Activated CD4-positive, alpha-beta T cell treated with anti-CD3 and anti-CD28 coated beads, Interleukin-2, Interleukin-4, amounts not matched to agents 100 ng/mL and 50 ng/mL, durations not matched to agents 16 hours and 8 hours (primary cell): ENCODE measurements at regions not wholly inside any gene's neighbourhood (a gene's known extent, or its start where the extent isn't known, plus 50 kb on each side); places are given as distances from the start of the nearest gene placed in this dataset.
"Not testable (repeated sequence)": the region's sequence is repeated elsewhere in the genome, so short reads cannot be mapped to it uniquely, and the experiment has no call there.

Source experiments
- DNase-seq: peaks from one replicate; pipeline ENCODE4 v3.0.0-alpha.2; 2020; ENCODE audit warnings: low spot score

GRCh38 chr18:70420146-70420898 is 131.5 kb downstream of the SOCS6 start:
- DNase-seq: no peak

- DNase-seq: no peak
These were observed 130.7 kb downstream of the SOCS6 start for GRCh38 chr18:70419526-70419925.

- DNase-seq: peak; percentile 26
These were observed 129.9 kb downstream of the SOCS6 start for GRCh38 chr18:70418546-70419311.

GRCh38 chr18:70417847-70418246 is 129.0 kb downstream of the SOCS6 start:
- DNase-seq: no peak

GRCh38 chr18:70416496-70416895 is 127.7 kb downstream of the SOCS6 start:
- no peak for DNase-seq

- no peak for DNase-seq
These were observed 127.1 kb downstream of the SOCS6 start for GRCh38 chr18:70415823-70416488.

- DNase-seq: no peak
These were observed 125.6 kb downstream of the SOCS6 start for GRCh38 chr18:70414315-70414900.

- no peak for DNase-seq
These were observed 124.6 kb downstream of the SOCS6 start for GRCh38 chr18:70413455-70413854.

- DNase-seq: no peak
These were observed 123.1 kb downstream of the SOCS6 start for GRCh38 chr18:70411876-70412435.

- no peak for DNase-seq
These were observed 122.5 kb downstream of the SOCS6 start for GRCh38 chr18:70411307-70411706.

GRCh38 chr18:70405052-70405451 is 116.2 kb downstream of the SOCS6 start:
- no peak for DNase-seq

GRCh38 chr18:70400476-70400875 is 111.6 kb downstream of the SOCS6 start:
- DNase-seq: no peak

GRCh38 chr18:70398076-70398475 is 109.2 kb downstream of the SOCS6 start:
- DNase-seq: no peak

GRCh38 chr18:70397259-70397925 is 108.5 kb downstream of the SOCS6 start:
- DNase-seq: peak; percentile 11

GRCh38 chr18:70395771-70396170 is 106.9 kb downstream of the SOCS6 start:
- not testable (repeated sequence) for DNase-seq

GRCh38 chr18:70394672-70395071 is 105.8 kb downstream of the SOCS6 start:
- DNase-seq: no peak

- no peak for DNase-seq
These were observed 101.7 kb downstream of the SOCS6 start for GRCh38 chr18:70390371-70391090.

GRCh38 chr18:70389036-70389435 is 100.2 kb downstream of the SOCS6 start:
- not testable (repeated sequence) for DNase-seq

- no peak for DNase-seq
These were observed 98.2 kb downstream of the SOCS6 start for GRCh38 chr18:70387027-70387426.

GRCh38 chr18:70386582-70386981 is 97.7 kb downstream of the SOCS6 start:
- no peak for DNase-seq

GRCh38 chr18:70385474-70385873 is 96.6 kb downstream of the SOCS6 start:
- DNase-seq: no peak
